Erythroblast (primary cell): ENCODE measurements at regions not wholly inside any gene's neighbourhood (a gene's known extent, or its start where the extent isn't known, plus 50 kb on each side); places are given as distances from the start of the nearest gene placed in this dataset.

ENCODE experiments used
- DNase-seq, 2 experiments: peaks; one replicate each; lab custom pipeline; 2025; lab: John Stamatoyannopoulos, UW
- GATA1 ChIP-seq: IDR thresholded peaks from 2 replicates; pipeline ENCODE4 v1.6.1; 2011; ENCODE audit warnings: low read depth, mild to moderate bottlenecking, control low read depth, low read length, moderate library complexity
- POLR2A ChIP-seq: IDR thresholded peaks from 2 replicates; pipeline ENCODE4 v1.6.1; 2011; ENCODE audit warnings: mild to moderate bottlenecking, low read length

GRCh38 chr10:107418085-107418806, 253.7 kb upstream of the SORCS1 start:
- DNase-seq: no peak
- no peak for TF ChIP-seq POLR2A
- TF ChIP-seq GATA1: no peak

- TF ChIP-seq GATA1 (no peak), POLR2A (no peak)
- DNase-seq: no peak
These were observed 252.9 kb upstream of the SORCS1 start for GRCh38 chr10:107417446-107417845.

- no peak for DNase-seq
- TF ChIP-seq POLR2A: no peak
- no peak for TF ChIP-seq GATA1
These were observed 250.9 kb upstream of the SORCS1 start for GRCh38 chr10:107415446-107415845.

GRCh38 chr10:107413971-107414370, 249.5 kb upstream of the SORCS1 start:
- no peak for DNase-seq
- no peak for TF ChIP-seq GATA1
- no peak for TF ChIP-seq POLR2A

- peak in 1 of 2 experiments; percentile 21 for DNase-seq
- TF ChIP-seq POLR2A: no peak
- no peak for TF ChIP-seq GATA1
These were observed 245.0 kb upstream of the SORCS1 start for GRCh38 chr10:107409522-107409921.

DNA sequence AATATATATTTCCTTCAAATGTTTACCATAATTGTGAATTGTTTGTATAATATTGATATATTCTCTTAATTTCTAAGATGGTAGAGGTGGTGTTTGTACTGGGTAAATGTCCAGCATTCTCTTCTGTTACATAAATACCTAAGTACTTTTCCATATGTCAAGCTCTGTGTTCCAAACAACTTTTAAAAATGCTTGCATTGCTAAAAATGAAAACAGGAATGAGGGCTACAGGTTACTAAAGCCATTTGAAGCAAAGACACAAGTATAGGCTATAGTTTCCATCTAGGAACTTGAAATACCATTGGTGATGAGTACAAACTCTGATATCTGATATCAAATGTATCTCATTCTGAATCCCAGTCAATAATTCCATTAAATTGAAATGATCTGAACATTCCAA, 233.6 kb upstream of the SORCS1 start:
- no peak for DNase-seq
- TF ChIP-seq GATA1 (no peak), POLR2A (no peak)

GRCh38 chr10:107391901-107392300, 227.4 kb upstream of the SORCS1 start:
- no peak for TF ChIP-seq GATA1
- no peak for TF ChIP-seq POLR2A
- no peak for DNase-seq

DNA sequence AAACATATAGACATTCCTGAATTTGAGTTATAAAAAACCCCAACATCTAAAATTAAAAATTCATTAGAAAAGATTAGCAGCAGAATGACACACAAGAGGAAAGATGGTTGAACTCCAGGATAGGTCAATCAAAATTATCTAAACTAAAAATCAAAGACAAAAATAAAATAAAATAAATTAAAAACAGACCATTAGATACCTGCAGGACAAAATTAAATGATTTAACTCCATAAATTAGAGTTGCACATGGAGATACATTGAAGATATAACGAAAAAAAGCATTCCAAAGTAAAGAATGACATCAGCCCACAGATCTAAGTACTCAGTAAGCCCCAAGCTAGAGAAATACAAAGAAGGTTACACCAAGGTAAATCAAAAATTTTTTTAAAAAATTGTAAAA, 226.1 kb upstream of the SORCS1 start:
- TF ChIP-seq GATA1 (no peak), POLR2A (no peak)
- no peak for DNase-seq

GRCh38 chr10:107383357-107383756, 218.9 kb upstream of the SORCS1 start:
- TF ChIP-seq GATA1 (no peak), POLR2A (no peak)
- no peak for DNase-seq

DNA sequence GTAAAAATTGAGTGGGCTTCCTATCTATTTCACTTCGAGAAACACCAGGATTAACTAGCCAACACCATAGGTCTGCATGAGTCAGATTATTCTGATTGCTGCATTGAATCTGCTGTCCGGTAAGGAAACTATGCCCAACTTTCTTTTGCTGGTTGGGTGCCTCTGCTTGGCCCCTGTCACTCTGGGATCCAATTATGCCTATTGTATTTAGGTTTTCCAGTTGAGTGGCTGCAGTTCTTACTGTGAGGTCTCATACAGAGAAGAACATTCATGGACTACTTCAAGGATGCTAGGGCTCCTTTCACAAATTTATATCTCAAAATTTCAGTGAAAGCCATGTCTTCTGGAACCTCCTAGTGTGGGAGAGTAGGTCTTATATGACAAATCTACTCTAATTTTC, 215.1 kb upstream of the SORCS1 start:
- DNase-seq: no peak
- TF ChIP-seq POLR2A (no peak), GATA1 (no peak)

GRCh38 chr10:107371801-107372200, 207.3 kb upstream of the SORCS1 start:
- TF ChIP-seq GATA1 (no peak), POLR2A (no peak)
- no peak for DNase-seq

GRCh38 chr10:107364872-107365271, 200.4 kb upstream of the SORCS1 start:
- no peak for TF ChIP-seq GATA1
- no peak for TF ChIP-seq POLR2A
- no peak for DNase-seq

GRCh38 chr10:107362306-107362705, 197.8 kb upstream of the SORCS1 start:
- no peak for DNase-seq
- TF ChIP-seq GATA1: no peak
- no peak for TF ChIP-seq POLR2A

- no peak for DNase-seq
- TF ChIP-seq POLR2A (no peak), GATA1 (no peak)
These were observed 192.5 kb upstream of the SORCS1 start for GRCh38 chr10:107357033-107357432.

DNA sequence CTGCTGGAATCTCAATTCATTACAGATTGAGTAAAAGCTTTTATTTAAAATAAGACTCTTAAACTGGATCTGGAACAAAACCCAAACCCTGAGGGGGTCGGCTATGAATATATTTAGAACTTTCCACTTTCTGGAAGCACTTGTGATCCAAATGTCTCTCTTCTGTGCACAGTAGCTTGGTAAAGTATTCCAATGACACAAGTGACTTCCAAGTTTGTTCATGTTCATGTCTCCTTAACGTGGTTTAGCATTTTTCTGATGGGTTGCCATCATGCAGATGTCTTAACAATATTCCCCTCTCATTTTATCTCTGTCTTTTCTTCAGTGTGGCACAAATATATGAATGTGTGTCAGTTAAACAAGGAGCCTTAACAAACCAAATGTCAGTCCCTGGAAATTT, 191.9 kb upstream of the SORCS1 start:
- DNase-seq: no peak
- TF ChIP-seq POLR2A (no peak), GATA1 (no peak)

DNA sequence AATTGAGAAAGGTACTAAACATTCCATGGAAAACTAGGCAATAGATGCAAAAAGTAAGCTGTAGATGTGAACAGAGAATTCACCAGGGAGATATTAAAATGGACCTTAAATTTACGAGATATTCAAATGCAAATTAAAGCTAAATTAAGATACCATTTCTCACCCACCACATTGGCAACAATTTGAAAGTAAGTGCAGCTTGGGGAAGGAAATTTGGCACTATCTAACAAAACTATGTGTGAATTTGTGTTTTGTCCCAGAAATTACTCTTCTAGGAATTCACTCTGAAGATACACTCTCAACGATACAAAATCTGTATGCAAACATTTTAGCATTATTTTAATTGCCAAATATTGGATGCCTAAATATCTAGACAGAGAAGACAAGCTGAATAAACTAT, 178.2 kb upstream of the SORCS1 start:
- DNase-seq: no peak
- no peak for TF ChIP-seq POLR2A
- TF ChIP-seq GATA1: no peak
